ENCODE measurements at regions not wholly inside any gene's neighbourhood (a gene's known extent, or its start where the extent isn't known, plus 50 kb on each side); places are given as distances from the start of the nearest gene placed in this dataset.

DNA sequence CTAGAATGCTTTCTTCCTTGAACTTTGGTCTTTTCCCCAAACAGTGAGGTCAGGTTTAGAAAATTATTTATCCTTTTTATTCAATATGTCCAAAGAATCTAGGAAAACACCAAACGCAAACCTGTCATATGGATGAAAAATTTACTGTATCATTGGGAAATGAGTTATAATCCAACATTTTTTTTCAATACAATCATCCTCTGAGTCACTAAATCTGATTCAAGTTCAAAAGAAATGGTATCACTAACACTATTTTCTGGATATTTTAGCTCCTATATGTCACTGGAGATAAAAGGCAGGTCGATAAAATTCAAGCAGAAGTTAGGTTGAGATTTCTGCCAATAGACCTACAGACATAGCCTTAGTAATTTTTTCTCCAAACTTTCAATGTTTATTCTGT, 591.6 kb upstream of the AGTR1 start:
- ChIA-PET CTCF (no interaction called here), POLR2A (no interaction called here)
- no peak overlapping the region for H3K27ac ChIP-seq (ENCODE audit: low read depth in 1 of 2, low read length in 2 of 2)
- H3K4me3 ChIP-seq (ENCODE audit: low read length), result no peak overlapping the region
- peaks cover 0 to 3% of the 10 kb centered on the region in 2 experiments for H3K9me3 ChIP-seq (ENCODE audit: control insufficient read depth in 1 of 2, insufficient read depth in 1 of 2, low read length in 2 of 2)
- H3K9me3 Mint-ChIP-seq, result peaks cover 2% of the 10 kb centered on the region
- H3K36me3 ChIP-seq (ENCODE audit: insufficient read depth, low read length), result no peaks in the 10 kb centered on the region
- no peak overlapping the region for H3K4me3 Mint-ChIP-seq
- H3K27me3 Mint-ChIP-seq, result no peaks in the 10 kb centered on the region
- no peaks in the 10 kb centered on the region for H3K36me3 Mint-ChIP-seq (ENCODE audit: low read depth)
- ATAC-seq (ENCODE audit: poor library complexity) (no peak), DNase-seq (no peak)
- no peaks in the 10 kb centered on the region for H3K27me3 ChIP-seq (ENCODE audit: control insufficient read depth in 1 of 2, insufficient read depth in 2 of 2, low read length in 2 of 2)
- no peak overlapping the region for H3K27ac Mint-ChIP-seq
- no peak for TF ChIP-seq CTCF (IDR thresholded peaks at IDR 0.05)
- intact Hi-C loops (cut with DNase I, micrococcal nuclease), result no loop called here
- H3K4me1 ChIP-seq (ENCODE audit: insufficient read depth, low read length), result no peaks in the 10 kb centered on the region
- H3K4me1 Mint-ChIP-seq (ENCODE audit: low read depth), result no peaks in the 10 kb centered on the region

DNA sequence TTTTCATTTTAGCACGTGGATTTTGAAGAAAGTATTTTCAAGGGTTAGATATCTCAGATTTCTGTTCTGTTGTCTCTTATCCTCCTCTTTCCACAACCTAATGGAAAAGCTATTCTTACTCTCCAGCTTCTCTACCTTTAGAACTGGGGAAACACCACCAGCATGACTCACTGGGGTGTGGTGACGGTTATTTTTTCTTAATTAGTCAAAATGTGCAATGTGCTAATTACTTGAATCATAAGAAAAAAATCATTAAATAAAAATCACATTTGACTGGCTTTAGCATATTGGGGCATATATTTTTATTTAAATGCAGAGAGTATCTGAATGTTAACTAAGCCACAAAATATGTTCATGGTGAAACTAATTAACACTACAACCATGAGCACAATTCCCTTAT, 570.7 kb upstream of the AGTR1 start:
- ChIA-PET CTCF (no interaction called here), POLR2A (no interaction called here)
- H3K4me3 Mint-ChIP-seq, result no peak overlapping the region
- no peak overlapping the region for H3K27ac Mint-ChIP-seq
- TF ChIP-seq CTCF (IDR thresholded peaks at IDR 0.05), result no peak
- intact Hi-C loops (cut with DNase I, micrococcal nuclease), result no loop called here
- no peaks in the 10 kb centered on the region for H3K4me1 ChIP-seq (ENCODE audit: insufficient read depth, low read length)
- no peaks in the 10 kb centered on the region for H3K36me3 Mint-ChIP-seq (ENCODE audit: low read depth)
- H3K27ac ChIP-seq (ENCODE audit: low read depth in 1 of 2, low read length in 2 of 2), result no peak overlapping the region
- ATAC-seq (ENCODE audit: poor library complexity) (no peak), DNase-seq (no peak)
- no peaks in the 10 kb centered on the region for H3K27me3 Mint-ChIP-seq
- H3K4me3 ChIP-seq (ENCODE audit: low read length), result no peak overlapping the region
- H3K27me3 ChIP-seq (ENCODE audit: control insufficient read depth in 1 of 2, insufficient read depth in 2 of 2, low read length in 2 of 2), result no peaks in the 10 kb centered on the region
- H3K36me3 ChIP-seq (ENCODE audit: insufficient read depth, low read length), result no peaks in the 10 kb centered on the region
- no peaks in the 10 kb centered on the region for H3K4me1 Mint-ChIP-seq (ENCODE audit: low read depth)
- no peaks in the 10 kb centered on the region for H3K9me3 ChIP-seq (ENCODE audit: control insufficient read depth in 1 of 2, insufficient read depth in 1 of 2, low read length in 2 of 2)
- peaks cover 7% of the 10 kb centered on the region for H3K9me3 Mint-ChIP-seq

DNA sequence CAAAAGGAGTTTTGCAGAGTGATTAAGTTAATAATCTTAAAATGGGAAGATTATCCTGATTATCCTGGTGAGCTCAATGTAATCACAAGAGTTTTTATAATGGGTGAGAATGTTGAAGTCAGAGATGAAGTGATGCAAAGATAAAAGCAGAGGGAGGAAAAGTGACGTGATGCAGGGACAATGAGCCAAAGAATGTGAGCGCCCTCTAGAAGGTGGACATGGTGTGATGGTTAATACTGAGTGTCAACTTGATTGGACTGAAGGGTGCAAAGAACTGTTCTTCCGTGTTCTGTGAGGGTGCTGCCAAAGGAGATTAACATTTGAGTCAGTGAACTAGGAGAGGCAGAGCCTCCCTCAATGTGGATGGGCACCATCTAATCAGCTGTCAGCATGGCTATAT, 569.6 kb upstream of the AGTR1 start:
- no peak for ATAC-seq (ENCODE audit: poor library complexity)
- H3K27me3 Mint-ChIP-seq, result no peaks in the 10 kb centered on the region
- no peak overlapping the region for H3K4me3 ChIP-seq (ENCODE audit: low read length)
- no peak overlapping the region for H3K27ac ChIP-seq (ENCODE audit: low read depth in 1 of 2, low read length in 2 of 2)
- H3K4me1 Mint-ChIP-seq (ENCODE audit: low read depth), result no peaks in the 10 kb centered on the region
- no peaks in the 10 kb centered on the region for H3K4me1 ChIP-seq (ENCODE audit: insufficient read depth, low read length)
- H3K27me3 ChIP-seq (ENCODE audit: control insufficient read depth in 1 of 2, insufficient read depth in 2 of 2, low read length in 2 of 2), result no peaks in the 10 kb centered on the region
- no peak for DNase-seq
- ChIA-PET POLR2A (no interaction called here), CTCF (no interaction called here)
- no peaks in the 10 kb centered on the region for H3K36me3 ChIP-seq (ENCODE audit: insufficient read depth, low read length)
- H3K4me3 Mint-ChIP-seq, result no peak overlapping the region
- H3K9me3 ChIP-seq (ENCODE audit: control insufficient read depth in 1 of 2, insufficient read depth in 1 of 2, low read length in 2 of 2), result no peaks in the 10 kb centered on the region
- TF ChIP-seq CTCF (IDR thresholded peaks at IDR 0.05), result no peak
- H3K9me3 Mint-ChIP-seq, result peaks cover 7% of the 10 kb centered on the region
- H3K27ac Mint-ChIP-seq, result no peak overlapping the region
- no peaks in the 10 kb centered on the region for H3K36me3 Mint-ChIP-seq (ENCODE audit: low read depth)
- intact Hi-C loops (cut with DNase I, micrococcal nuclease), result no loop called here

All from CD4-positive, alpha-beta T cell (primary cell).